Effector memory CD4-positive, alpha-beta T cell (primary cell): ENCODE measurements at regions not wholly inside any gene's neighbourhood (a gene's known extent, or its start where the extent isn't known, plus 50 kb on each side); places are given as distances from the start of the nearest gene placed in this dataset.

Experiments
- DNase-seq, 3 donors: peaks; one replicate each; pipeline ENCODE4 v3.0.0-alpha.2; 2020
- H3K27ac ChIP-seq: 2 replicates; pipeline ENCODE4 v1.7.0; 2013; ENCODE audit warnings: mild to moderate bottlenecking, low read length, moderate library complexity; ENCODE audit not compliant: insufficient read depth, poor library complexity, severe bottlenecking
- H3K27me3 ChIP-seq: replicated peaks from 2 replicates; pipeline ENCODE4 v1.7.0; 2013; ENCODE audit warnings: mild to moderate bottlenecking, low read length; ENCODE audit not compliant: insufficient read depth, control insufficient read depth, poor library complexity, severe bottlenecking
- H3K36me3 ChIP-seq: 2 replicates; pipeline ENCODE4 v1.7.0; 2013; ENCODE audit warnings: mild to moderate bottlenecking, low read length, moderate library complexity; ENCODE audit not compliant: control insufficient read depth, insufficient read depth
- H3K4me1 ChIP-seq: 2 replicates; pipeline ENCODE4 v1.7.0; 2013; ENCODE audit warnings: low read length, mild to moderate bottlenecking; ENCODE audit not compliant: control insufficient read depth, insufficient read depth, poor library complexity, severe bottlenecking
- H3K4me3 ChIP-seq: 2 replicates; pipeline ENCODE4 v1.7.0; 2013; ENCODE audit warnings: low read length, low read depth, mild to moderate bottlenecking; ENCODE audit not compliant: insufficient read depth, poor library complexity, severe bottlenecking
- H3K9me3 ChIP-seq: 2 replicates; pipeline ENCODE4 v1.7.0; 2013; ENCODE audit warnings: mild to moderate bottlenecking, low read length, moderate library complexity; ENCODE audit not compliant: control insufficient read depth

DNA sequence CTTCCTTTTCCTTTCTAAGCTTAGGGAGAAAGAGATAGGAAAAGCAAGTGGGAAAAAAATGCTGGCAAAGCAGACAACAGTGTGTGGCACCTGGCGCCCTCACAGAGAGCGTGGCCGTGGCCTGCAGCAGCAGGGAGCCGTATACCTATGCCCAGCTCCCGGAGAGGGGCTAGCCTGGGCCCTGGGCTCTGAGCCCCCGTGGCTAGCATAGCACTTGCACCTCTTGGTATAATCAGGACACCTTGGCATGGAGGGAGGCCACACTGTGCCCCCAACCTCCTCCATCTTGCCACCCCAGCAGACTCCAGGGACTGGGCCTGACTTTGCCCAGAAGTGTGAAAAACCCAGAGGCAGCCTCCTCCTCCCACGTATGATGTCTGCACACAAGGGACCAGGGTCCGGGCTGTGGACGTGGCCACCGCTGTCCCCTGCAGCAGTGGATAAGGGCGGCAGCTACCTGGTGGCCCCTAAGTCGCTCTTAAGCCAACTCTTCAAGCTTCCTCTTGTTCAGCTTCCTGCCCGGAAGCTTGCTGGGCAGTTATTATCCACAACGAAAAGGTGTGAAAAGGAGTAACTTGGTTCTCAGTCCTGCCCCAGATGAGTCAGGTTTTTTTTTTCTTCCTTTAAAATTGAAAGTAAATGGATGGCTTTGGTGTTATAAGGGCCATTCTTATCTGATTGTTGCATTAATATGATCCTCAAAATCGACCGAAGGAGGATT is 249.1 kb upstream of the PITRM1 start:
- Histone ChIP-seq H3K4me1 (peaks cover 11% of the 10 kb centered on the region), H3K4me3 (no peak overlapping the region), H3K36me3 (no peaks in the 10 kb centered on the region), H3K9me3 (no peaks in the 10 kb centered on the region), H3K27ac (no peak overlapping the region), H3K27me3 (no peaks in the 10 kb centered on the region)
- DNase-seq: no peak

DNA sequence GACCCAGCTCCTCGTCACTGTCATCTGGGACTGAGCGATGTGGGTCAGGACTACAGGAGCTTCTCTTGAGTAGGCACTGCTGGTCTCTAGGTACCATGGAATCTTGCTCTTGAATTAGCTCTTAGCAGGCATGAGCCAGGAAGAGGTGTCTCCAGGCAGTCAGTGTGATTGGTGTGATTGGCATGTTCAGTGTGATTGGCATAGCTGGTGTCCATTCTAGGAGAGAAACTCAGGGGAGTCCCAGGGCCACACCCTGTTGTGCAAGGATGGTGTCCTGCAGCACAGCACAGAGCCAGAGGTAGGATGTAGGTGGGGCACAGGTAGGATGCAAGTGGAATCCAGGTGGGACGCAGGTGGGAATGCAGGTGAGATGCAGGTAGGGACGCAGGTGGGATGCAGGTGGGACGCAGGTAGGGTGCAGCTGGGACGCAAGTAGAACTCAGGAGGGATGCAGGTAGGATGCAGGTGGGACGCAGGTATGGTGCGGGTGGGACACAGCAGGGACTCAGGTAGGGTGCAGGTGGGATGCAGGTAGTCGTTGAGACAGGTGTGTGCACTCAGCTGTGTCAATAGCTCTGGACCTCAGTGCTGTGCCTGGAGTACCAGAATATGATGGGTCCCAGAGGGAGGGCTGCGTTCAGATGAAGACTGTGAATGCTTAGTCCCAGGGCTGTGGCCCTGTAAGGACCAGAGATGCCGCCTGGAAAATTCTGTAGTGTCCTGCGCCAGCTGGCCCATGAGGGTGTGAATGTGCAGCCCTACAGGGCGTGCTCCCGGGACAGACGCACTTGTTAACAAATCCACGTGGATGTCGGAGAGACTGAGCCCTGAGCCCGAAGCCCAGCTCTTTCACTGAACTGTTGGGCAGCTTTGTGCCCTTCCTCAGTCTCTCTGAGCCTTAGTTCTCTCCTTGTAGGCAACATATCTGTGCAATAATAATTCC is 248.2 kb upstream of the PITRM1 start:
- Histone ChIP-seq H3K4me3 (no peak overlapping the region), H3K9me3 (no peaks in the 10 kb centered on the region), H3K36me3 (no peaks in the 10 kb centered on the region), H3K27me3 (no peaks in the 10 kb centered on the region), H3K4me1 (peaks cover 11% of the 10 kb centered on the region), H3K27ac (no peak overlapping the region)
- no peak for DNase-seq

DNA sequence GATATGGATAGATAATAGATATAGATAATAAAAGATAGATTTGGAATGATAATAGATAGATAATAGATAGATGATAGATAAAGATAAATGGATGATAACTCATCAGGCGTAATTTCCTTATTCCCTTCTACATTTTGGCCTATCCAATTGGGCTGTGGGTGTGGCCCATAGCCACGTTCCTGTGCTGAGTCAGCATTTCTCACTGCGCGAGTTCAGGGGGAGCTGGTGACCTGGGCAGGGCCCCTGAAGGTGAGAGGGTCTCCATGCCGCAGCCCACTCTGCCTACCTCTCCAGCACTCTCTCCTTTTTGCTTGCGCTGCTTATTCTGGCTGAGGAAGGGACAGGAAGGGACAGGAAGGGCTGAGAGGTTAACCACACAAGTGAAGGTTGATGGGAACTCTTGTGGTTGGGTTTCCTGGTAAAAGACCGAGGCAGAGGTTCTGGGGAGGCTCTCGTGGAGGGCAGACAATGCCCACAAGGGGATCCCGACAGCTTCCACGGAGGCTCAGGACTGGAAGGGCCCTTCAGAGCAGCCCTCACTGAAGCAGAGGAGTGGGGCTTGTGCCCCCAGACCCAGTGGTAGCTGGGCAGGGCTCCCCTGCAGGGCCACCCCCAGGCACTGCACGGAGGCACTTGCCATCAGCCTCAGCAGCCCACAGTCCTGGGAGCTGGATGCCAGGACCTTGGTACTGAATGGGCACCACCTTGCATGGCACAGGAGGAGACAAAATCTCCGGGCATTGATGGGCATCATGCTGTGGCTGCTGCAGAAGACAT is 247.3 kb upstream of the PITRM1 start:
- Histone ChIP-seq H3K27ac (no peak overlapping the region), H3K27me3 (no peaks in the 10 kb centered on the region), H3K36me3 (no peaks in the 10 kb centered on the region), H3K4me3 (no peak overlapping the region), H3K4me1 (peaks cover 11% of the 10 kb centered on the region), H3K9me3 (no peaks in the 10 kb centered on the region)
- DNase-seq: no peak

DNA sequence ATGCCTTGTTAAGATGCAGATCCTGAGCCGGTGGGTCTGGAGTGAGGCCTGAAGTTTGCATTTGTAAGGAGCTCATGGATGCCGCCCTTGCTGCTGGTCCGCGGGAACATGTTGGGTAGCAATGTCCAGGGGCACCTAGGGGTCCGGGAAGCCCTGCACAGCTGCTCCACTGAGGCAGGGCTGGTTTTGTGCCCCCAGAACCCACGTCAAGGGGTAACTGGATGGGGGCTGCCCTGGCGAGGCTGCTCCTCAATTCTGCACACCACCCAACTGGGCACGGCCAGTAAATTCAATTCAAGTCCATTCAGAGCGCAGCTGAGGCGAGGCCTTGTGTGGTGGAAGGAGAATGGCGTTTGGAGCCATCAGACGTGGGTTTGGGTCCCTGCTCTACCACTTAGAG is 246.3 kb upstream of the PITRM1 start:
- no peaks in the 10 kb centered on the region for H3K36me3 ChIP-seq
- no peaks in the 10 kb centered on the region for H3K9me3 ChIP-seq
- H3K27me3 ChIP-seq: no peaks in the 10 kb centered on the region
- H3K4me1 ChIP-seq: peaks cover 11% of the 10 kb centered on the region
- DNase-seq: no peak
- H3K4me3 ChIP-seq: no peak overlapping the region
- no peak overlapping the region for H3K27ac ChIP-seq

DNA sequence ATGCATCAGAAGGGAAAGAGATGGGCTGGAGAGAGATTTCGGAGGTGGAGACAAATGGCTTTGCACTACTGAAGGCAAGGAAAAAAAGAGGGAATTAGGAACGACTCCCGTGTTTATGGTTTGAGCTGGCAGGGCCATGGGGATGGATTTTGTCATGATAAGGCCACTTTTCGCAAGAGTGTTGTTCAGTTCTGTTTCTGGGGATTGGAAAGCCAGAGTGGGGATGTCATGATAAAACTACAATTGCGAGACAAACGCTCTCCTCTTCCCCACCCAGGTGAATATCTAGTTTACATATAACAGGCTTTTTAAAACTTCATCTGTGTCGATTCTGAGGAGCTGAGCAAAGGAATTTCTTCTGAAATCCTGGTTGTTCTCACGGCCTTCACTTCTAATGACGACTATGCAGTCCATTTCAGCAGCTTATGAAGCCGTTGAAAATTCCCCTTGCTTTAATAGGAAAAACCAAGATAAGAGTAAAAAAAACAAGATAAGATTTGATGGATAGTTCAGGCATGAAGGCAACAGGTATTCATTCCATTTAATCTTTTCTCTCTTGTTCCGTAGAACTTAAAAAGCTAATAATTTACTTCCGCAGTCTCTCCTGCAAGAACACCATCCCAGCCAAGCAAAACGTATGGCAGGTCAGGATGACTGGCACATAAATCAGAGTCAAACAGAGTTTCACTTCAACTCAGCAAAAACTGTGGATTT is 245.6 kb upstream of the PITRM1 start:
- H3K27ac ChIP-seq: no peak overlapping the region
- peaks cover 11% of the 10 kb centered on the region for H3K4me1 ChIP-seq
- H3K27me3 ChIP-seq: no peaks in the 10 kb centered on the region
- no peaks in the 10 kb centered on the region for H3K36me3 ChIP-seq
- DNase-seq: no peak
- no peaks in the 10 kb centered on the region for H3K9me3 ChIP-seq
- no peak overlapping the region for H3K4me3 ChIP-seq

DNA sequence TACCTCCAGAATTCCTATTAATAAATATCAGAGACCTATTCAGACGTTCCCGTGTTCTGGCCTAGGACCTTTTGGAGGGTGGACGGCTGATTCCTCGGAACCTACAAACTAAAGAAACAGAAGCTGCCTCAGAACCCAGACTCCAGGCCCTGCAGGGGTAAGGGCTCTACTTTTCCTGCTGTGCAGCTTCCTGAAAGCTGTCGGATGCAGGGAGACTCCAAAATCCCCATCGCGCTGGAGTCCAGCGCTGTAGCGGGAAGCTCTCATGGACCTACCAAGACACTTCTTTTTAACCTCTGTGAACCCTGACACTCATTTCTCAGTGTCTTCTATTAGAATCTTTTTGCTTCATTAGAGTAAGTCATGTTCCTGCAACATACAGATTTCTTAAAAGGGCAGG is 244.5 kb upstream of the PITRM1 start:
- DNase-seq: no peak
- Histone ChIP-seq H3K4me3 (no peak overlapping the region), H3K36me3 (no peaks in the 10 kb centered on the region), H3K9me3 (no peaks in the 10 kb centered on the region), H3K4me1 (peaks cover 11% of the 10 kb centered on the region), H3K27ac (no peak overlapping the region), H3K27me3 (no peaks in the 10 kb centered on the region)

DNA sequence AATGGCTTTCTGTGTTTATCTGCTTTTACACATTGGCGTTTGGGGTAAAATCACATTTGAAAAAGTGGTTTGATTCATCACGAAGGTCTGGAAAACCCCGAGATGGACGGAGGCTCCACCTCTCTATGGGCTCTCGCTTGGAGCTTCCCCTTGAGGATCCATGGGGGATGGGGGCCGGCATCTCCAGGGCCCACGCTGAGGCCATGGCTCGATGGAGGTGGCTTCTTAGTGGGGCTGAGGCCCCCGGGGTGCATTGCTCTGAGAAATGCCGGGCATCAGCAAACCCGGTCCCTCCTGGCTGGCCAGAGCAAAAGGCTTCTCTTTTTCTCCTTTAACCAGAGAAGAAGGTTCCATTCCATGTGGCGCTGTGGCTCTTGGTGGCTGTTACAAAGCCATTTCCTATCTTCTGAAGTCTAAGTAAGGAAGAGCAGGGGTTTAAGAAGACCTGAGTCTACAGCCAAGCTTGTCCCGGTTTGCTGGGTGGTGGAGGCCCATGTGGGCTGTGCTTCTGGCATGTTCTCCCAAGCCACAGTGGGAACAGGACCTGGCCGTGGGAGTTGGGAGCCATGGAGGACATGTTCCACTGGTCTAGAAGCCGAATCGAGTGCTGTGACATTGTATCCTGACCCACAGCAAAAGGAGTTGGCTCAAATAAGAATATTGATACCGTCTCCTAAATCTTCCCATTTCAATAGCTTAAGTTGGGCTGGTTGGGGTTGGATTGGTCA is 243.5 kb upstream of the PITRM1 start:
- H3K9me3 ChIP-seq: no peaks in the 10 kb centered on the region
- no peaks in the 10 kb centered on the region for H3K27me3 ChIP-seq
- no peak for DNase-seq
- peaks cover 11% of the 10 kb centered on the region for H3K4me1 ChIP-seq
- no peaks in the 10 kb centered on the region for H3K36me3 ChIP-seq
- H3K4me3 ChIP-seq: no peak overlapping the region
- no peak overlapping the region for H3K27ac ChIP-seq

DNA sequence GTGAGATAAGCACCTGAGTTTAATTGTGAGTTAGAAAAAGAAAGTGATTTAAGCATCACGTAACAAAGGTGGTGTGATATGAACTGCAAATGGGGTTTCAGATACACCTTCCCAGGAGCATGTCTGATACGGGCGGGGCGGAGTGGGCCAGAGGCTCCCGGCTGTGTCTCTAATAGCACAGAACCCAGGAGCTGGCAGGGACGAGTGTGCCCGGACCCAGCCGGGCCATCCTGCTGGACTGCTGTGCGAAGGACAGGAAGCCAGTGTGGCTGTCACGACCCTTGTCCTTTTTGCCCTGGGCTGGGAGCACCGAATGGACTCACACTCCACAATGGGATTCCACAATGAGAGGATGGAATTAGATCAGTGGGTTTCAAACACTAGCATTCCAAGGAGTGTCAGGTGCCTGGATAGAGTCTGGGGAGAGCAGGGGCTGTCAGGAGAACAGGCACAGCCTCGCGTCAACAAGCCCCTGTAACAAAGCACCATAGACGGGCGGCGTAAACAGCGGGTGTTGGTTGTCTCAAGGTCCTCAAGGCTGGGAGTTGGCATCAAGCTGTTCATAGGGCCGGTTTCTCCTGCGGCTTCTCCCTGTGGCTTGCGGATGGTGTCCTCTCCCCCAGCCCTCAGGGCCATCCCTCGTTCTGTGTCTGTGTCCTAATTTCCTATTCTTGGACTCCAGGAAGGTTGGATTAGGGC is 242.6 kb upstream of the PITRM1 start:
- Histone ChIP-seq H3K36me3 (no peaks in the 10 kb centered on the region), H3K27ac (no peak overlapping the region), H3K9me3 (no peaks in the 10 kb centered on the region), H3K4me1 (peaks cover 5% of the 10 kb centered on the region), H3K4me3 (no peak overlapping the region), H3K27me3 (no peaks in the 10 kb centered on the region)
- no peak for DNase-seq

DNA sequence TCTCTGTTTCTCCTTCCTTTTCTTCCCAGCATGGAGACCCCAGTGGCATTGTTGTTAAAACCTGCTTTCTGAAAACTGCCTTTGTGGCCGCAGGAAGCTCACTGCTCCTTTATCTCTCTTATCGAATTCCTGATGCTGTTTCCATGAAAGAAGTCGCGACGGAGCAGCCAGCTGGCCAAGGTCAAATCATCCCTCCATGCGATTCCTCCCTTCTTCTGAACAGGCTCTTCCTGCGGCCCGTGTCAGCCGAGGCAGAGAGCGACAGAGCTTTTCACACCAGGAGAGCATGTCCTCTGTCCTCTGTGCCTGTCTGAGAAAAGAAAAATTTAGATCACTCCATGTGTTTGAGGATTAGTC is 242.1 kb upstream of the PITRM1 start:
- no peak for DNase-seq
- no peaks in the 10 kb centered on the region for H3K4me1 ChIP-seq
- H3K9me3 ChIP-seq: no peaks in the 10 kb centered on the region
- no peaks in the 10 kb centered on the region for H3K27me3 ChIP-seq
- no peak overlapping the region for H3K4me3 ChIP-seq
- H3K36me3 ChIP-seq: no peaks in the 10 kb centered on the region
- no peak overlapping the region for H3K27ac ChIP-seq
